Mesodermal cell (in vitro differentiated cells): ENCODE measurements at regions not wholly inside any gene's neighbourhood (a gene's known extent, or its start where the extent isn't known, plus 50 kb on each side); places are given as distances from the start of the nearest gene placed in this dataset.

Experiments
- H3K27ac ChIP-seq: 2 replicates; pipeline ENCODE4 v1.7.0; 2013; ENCODE audit warnings: mild to moderate bottlenecking, low read depth, low read length, moderate library complexity; ENCODE audit not compliant: severe bottlenecking
- H3K36me3 ChIP-seq: 2 replicates; pipeline ENCODE4 v1.7.1; 2013; ENCODE audit warnings: mild to moderate bottlenecking, low read length, moderate library complexity; ENCODE audit not compliant: control insufficient read depth, insufficient read depth
- H3K4me1 ChIP-seq: one replicate; pipeline ENCODE4 v1.7.1; 2013; ENCODE audit warnings: mild to moderate bottlenecking, low read length; ENCODE audit not compliant: insufficient read depth, control insufficient read depth, poor library complexity, severe bottlenecking
- H3K4me3 ChIP-seq: 2 replicates; pipeline ENCODE4 v1.7.0; 2013; ENCODE audit warnings: low read length, control low read depth, mild to moderate bottlenecking; ENCODE audit not compliant: insufficient read depth, poor library complexity, severe bottlenecking; ENCODE audit errors: extremely low read depth
- H3K9me3 ChIP-seq: 2 replicates; pipeline ENCODE4 v1.7.1; 2013; ENCODE audit warnings: mild to moderate bottlenecking, low read length, moderate library complexity; ENCODE audit not compliant: control insufficient read depth
- WGBS, 2 experiments: methylation state at CpG; one replicate each; pipeline ENCODE4 v1.1.5; 2013; ENCODE audit warnings: missing lambda C conversion rate in 2 of 2; ENCODE audit not compliant: insufficient coverage in 2 of 2; 5-methylcytosine and 5-hydroxymethylcytosine counted together

GRCh38 chr13:95352486-95352885 lies 51.2 kb upstream of the ABCC4 start:
- H3K36me3 ChIP-seq, result no peaks in the 10 kb centered on the region
- peaks cover 11% of the 10 kb centered on the region for H3K4me1 ChIP-seq
- no peaks in the 10 kb centered on the region for H3K9me3 ChIP-seq
- WGBS, 2 experiments, result 100% methylated on average over 1 of the region's 1 CpG; no CpG with 5 or more reads in 1 of the 2 experiments
- H3K27ac ChIP-seq, result no peak overlapping the region
- no peak overlapping the region for H3K4me3 ChIP-seq

- H3K9me3 ChIP-seq, result no peaks in the 10 kb centered on the region
- H3K4me1 ChIP-seq, result peaks cover 11% of the 10 kb centered on the region
- WGBS, 2 experiments, result 60 to 83% methylated on average over 2 of the region's 2 CpGs
- no peak overlapping the region for H3K27ac ChIP-seq
- H3K36me3 ChIP-seq, result no peaks in the 10 kb centered on the region
- no peak overlapping the region for H3K4me3 ChIP-seq
Observed at GRCh38 chr13:95354156-95354555, 52.9 kb upstream of the ABCC4 start.

GRCh38 chr13:95354680-95355487 lies 53.6 kb upstream of the ABCC4 start:
- peaks cover 11% of the 10 kb centered on the region for H3K4me1 ChIP-seq
- H3K4me3 ChIP-seq, result no peak overlapping the region
- no peaks in the 10 kb centered on the region for H3K9me3 ChIP-seq
- H3K27ac ChIP-seq, result no peak overlapping the region
- WGBS, 2 experiments, result 74 to 100% methylated on average over 1 to 3 of the region's 4 CpGs
- H3K36me3 ChIP-seq, result no peaks in the 10 kb centered on the region

- Histone ChIP-seq H3K27ac (peak overlapping the region; percentile 31), H3K4me1 (peaks cover 11% of the 10 kb centered on the region), H3K9me3 (no peaks in the 10 kb centered on the region), H3K4me3 (no peak overlapping the region), H3K36me3 (no peaks in the 10 kb centered on the region)
- 74 to 80% methylated on average over 1 to 5 of the region's 6 CpGs for WGBS, 2 experiments
Observed at GRCh38 chr13:95355494-95355893, 54.2 kb upstream of the ABCC4 start.

GRCh38 chr13:95356916-95357315 lies 55.7 kb upstream of the ABCC4 start:
- no peak overlapping the region for H3K27ac ChIP-seq
- peaks cover 11% of the 10 kb centered on the region for H3K4me1 ChIP-seq
- H3K4me3 ChIP-seq, result no peak overlapping the region
- no peaks in the 10 kb centered on the region for H3K36me3 ChIP-seq
- 88 to 89% methylated on average over 2 of the region's 2 CpGs for WGBS, 2 experiments
- H3K9me3 ChIP-seq, result no peaks in the 10 kb centered on the region

- no peaks in the 10 kb centered on the region for H3K9me3 ChIP-seq
- H3K4me1 ChIP-seq, result peaks cover 11% of the 10 kb centered on the region
- H3K36me3 ChIP-seq, result no peaks in the 10 kb centered on the region
- no peak overlapping the region for H3K27ac ChIP-seq
- WGBS, 2 experiments, result 88 to 100% methylated on average over 1 of the region's 4 CpGs
- H3K4me3 ChIP-seq, result no peak overlapping the region
Observed at GRCh38 chr13:95357875-95358274, 56.6 kb upstream of the ABCC4 start.

- Histone ChIP-seq H3K9me3 (no peaks in the 10 kb centered on the region), H3K27ac (no peak overlapping the region), H3K36me3 (no peaks in the 10 kb centered on the region), H3K4me3 (no peak overlapping the region), H3K4me1 (peaks cover 8% of the 10 kb centered on the region)
- WGBS, 2 experiments, result 100% methylated on average over 1 of the region's 3 CpGs; no CpG with 5 or more reads in 1 of the 2 experiments
Observed at GRCh38 chr13:95360052-95360451, 58.8 kb upstream of the ABCC4 start.

GRCh38 chr13:95360464-95361097 lies 59.3 kb upstream of the ABCC4 start:
- Histone ChIP-seq H3K9me3 (no peaks in the 10 kb centered on the region), H3K27ac (no peak overlapping the region), H3K36me3 (no peaks in the 10 kb centered on the region), H3K4me3 (no peak overlapping the region), H3K4me1 (peaks cover 3% of the 10 kb centered on the region)
- WGBS, 2 experiments, result 90 to 93% methylated on average over 8 of the region's 9 CpGs

GRCh38 chr13:95361686-95362085 lies 60.4 kb upstream of the ABCC4 start:
- no peak overlapping the region for H3K4me3 ChIP-seq
- no peaks in the 10 kb centered on the region for H3K4me1 ChIP-seq
- no peaks in the 10 kb centered on the region for H3K36me3 ChIP-seq
- H3K27ac ChIP-seq, result no peak overlapping the region
- no peaks in the 10 kb centered on the region for H3K9me3 ChIP-seq
- 85% methylated on average over 2 to 3 of the region's 3 CpGs for WGBS, 2 experiments

GRCh38 chr13:95362666-95363065 lies 61.4 kb upstream of the ABCC4 start:
- Histone ChIP-seq H3K4me3 (no peak overlapping the region), H3K27ac (no peak overlapping the region), H3K9me3 (no peaks in the 10 kb centered on the region), H3K36me3 (no peaks in the 10 kb centered on the region), H3K4me1 (no peaks in the 10 kb centered on the region)
- 70 to 93% methylated on average over 4 to 5 of the region's 5 CpGs for WGBS, 2 experiments

- no peak overlapping the region for H3K27ac ChIP-seq
- H3K4me3 ChIP-seq, result no peak overlapping the region
- WGBS, 2 experiments, result 83 to 100% methylated on average over 1 to 2 of the region's 6 CpGs
- no peaks in the 10 kb centered on the region for H3K9me3 ChIP-seq
- H3K4me1 ChIP-seq, result no peaks in the 10 kb centered on the region
- no peaks in the 10 kb centered on the region for H3K36me3 ChIP-seq
Observed at GRCh38 chr13:95367309-95367843, 66.1 kb upstream of the ABCC4 start.
